HepG2 (cell line): ENCODE measurements at regions not wholly inside any gene's neighbourhood (a gene's known extent, or its start where the extent isn't known, plus 50 kb on each side); places are given as distances from the start of the nearest gene placed in this dataset.

ENCODE experiments used
- ATAC-seq: fragments of 200-7000 bp; cut with Tn5 transposase; 3 replicates; pipeline ENCODE4 v1.9.1; 2020; ENCODE audit warnings: mild to moderate bottlenecking, moderate library complexity
- BruUV-seq: library from RNA; stranded (reverse); fragments of 400-500 nt; replicated peaks from 2 replicates; lab custom pipeline; 2021; lab: Mats Ljungman, UMichigan
- CTCF ChIA-PET: fragments of 300-600 bp; formaldehyde crosslinking; extraction: SDS; loops from one replicate; lab custom pipeline; 2021; ENCODE audit warnings: low total read pairs, inconsistent platforms, low intra/inter-chr PET ratio; lab: Yijun Ruan, JAX
- POLR2A ChIA-PET: fragments of 350-600 bp; sonication (Branson Sonifier 250); formaldehyde crosslinking; loops from one replicate; lab custom pipeline; 2020; ENCODE audit warnings: antibody characterized with exemption, inconsistent platforms; lab: Yijun Ruan, JAX
- DNase-seq: peaks from one replicate; pipeline ENCODE4 v3.0.0-alpha.2; 2015; ENCODE audit warnings: low spot score
- FAIRE-seq: peaks from 3 replicates; lab custom pipeline; 2011; peaks lifted over from hg19 to GRCh38; lab: Jason Lieb, UNC
- H2AFZ ChIP-seq: one replicate; pipeline ENCODE4 v1.6.1; 2011; ENCODE audit warnings: low read length, inconsistent platforms
- H3K27ac ChIP-seq: fragments of 300-600 bp; 3 replicates; pipeline ENCODE4 v1.8.0; 2011; ENCODE audit warnings: mixed run types, mild to moderate bottlenecking, mixed read lengths, low read length, inconsistent platforms; ENCODE audit not compliant: insufficient read depth; ENCODE audit errors: extremely low read length
- H3K27me3 ChIP-seq, 2 experiments: fragments of 200-600 bp in 1 of 2; 2 replicates in 1 of 2; 3 replicates in 1 of 2; pipeline versions ENCODE4 v1.6.0 to v1.8.0; 2011; ENCODE audit warnings: low read length in 2 of 2, mild to moderate bottlenecking in 2 of 2, moderate library complexity in 2 of 2, inconsistent platforms in 1 of 2; ENCODE audit not compliant: insufficient read depth in 2 of 2, control insufficient read depth in 1 of 2
- H3K36me3 ChIP-seq, 2 experiments: fragments of 200-600 bp in 1 of 2; replicated peaks in 1 of 2; 2 replicates in 1 of 2; 3 replicates in 1 of 2; pipeline versions ENCODE4 v1.5.1 to v1.8.0; 2011; ENCODE audit warnings: low read length in 2 of 2, inconsistent platforms in 1 of 2; ENCODE audit not compliant: insufficient read depth in 2 of 2, control insufficient read depth in 1 of 2
- H3K4me1 ChIP-seq: 2 replicates; pipeline ENCODE4 v1.5.1; 2012; ENCODE audit warnings: low read length, inconsistent platforms; ENCODE audit not compliant: insufficient read depth
- H3K4me2 ChIP-seq: 2 replicates; pipeline ENCODE4 v1.6.0; 2011; ENCODE audit warnings: low read depth, low read length, inconsistent platforms
- H3K4me3 ChIP-seq, 3 experiments: fragments of 200-600 bp in 1 of 3; sonication (generic), shearing (Covaris generic) in 1 of 3; replicated peaks in 1 of 3; 2 replicates each; pipeline ENCODE4 v1.5.1; 2011 to 2016; ENCODE audit warnings: low read length in 3 of 3, inconsistent platforms in 2 of 3, low read depth in 2 of 3, mild to moderate bottlenecking in 2 of 3, control low read depth in 1 of 3, mixed read lengths in 1 of 3; ENCODE audit not compliant: insufficient read depth in 1 of 3
- H3K79me2 ChIP-seq: one replicate; pipeline ENCODE4 v1.6.1; 2011; ENCODE audit warnings: low read length, inconsistent platforms; ENCODE audit not compliant: insufficient read depth
- H3K9ac ChIP-seq: 2 replicates; pipeline ENCODE4 v1.6.0; 2011; ENCODE audit warnings: mild to moderate bottlenecking, low read depth, low read length, inconsistent platforms; ENCODE audit not compliant: insufficient read depth
- H3K9me3 ChIP-seq: 2 replicates; pipeline ENCODE4 v1.5.1; 2012; ENCODE audit warnings: mild to moderate bottlenecking, low read length
- H4K20me1 ChIP-seq: 2 replicates; pipeline ENCODE4 v1.6.0; 2011; ENCODE audit warnings: inconsistent platforms, mild to moderate bottlenecking, low read length, moderate library complexity; ENCODE audit not compliant: insufficient read depth
- AGO2 ChIP-seq: fragments of 200-400 bp; formaldehyde crosslinking; optimal IDR thresholded peaks from 2 replicates; pipeline ENCODE3; 2017; ENCODE audit warnings: mild to moderate bottlenecking, low read depth, low read length, moderate library complexity
- ARID3A ChIP-seq: IDR thresholded peaks from 2 replicates; pipeline ENCODE4 v1.6.1; 2012; ENCODE audit warnings: low read depth, low read length, improper control_type of control experiment
- CREB1 ChIP-seq, 2 experiments: fragments of 450-650 bp in 1 of 2; IDR thresholded peaks; 2 replicates each; pipeline ENCODE4 v1.6.1; 2016 to 2017; ENCODE audit warnings: control low read depth in 1 of 2, mild to moderate bottlenecking in 1 of 2, missing compliant biosample characterization in 1 of 2, missing genetic modification characterization in 1 of 2
- HDAC2 ChIP-seq: sonication (generic); formaldehyde crosslinking; IDR thresholded peaks from 2 replicates; pipeline ENCODE4 v1.4.0; 2020; ENCODE audit warnings: missing genetic modification reagents
- MED13 ChIP-seq: sonication (generic); formaldehyde crosslinking; IDR thresholded peaks from 2 replicates; pipeline ENCODE4 v1.5.0; 2020; ENCODE audit warnings: missing genetic modification reagents
- ZBTB46 ChIP-seq: sonication (generic); formaldehyde crosslinking; IDR thresholded peaks from 2 replicates; pipeline ENCODE4 v1.4.0; 2020; ENCODE audit warnings: mild to moderate bottlenecking, missing genetic modification reagents, borderline replicate concordance
- ZNF280B ChIP-seq: sonication (generic); formaldehyde crosslinking; IDR thresholded peaks from 2 replicates; pipeline ENCODE4 v1.5.0; 2020; ENCODE audit warnings: missing genetic modification reagents, mild to moderate bottlenecking, borderline replicate concordance
- ZNF281 ChIP-seq: sonication (generic); formaldehyde crosslinking; IDR thresholded peaks from 2 replicates; pipeline ENCODE4 v1.4.0; 2020; ENCODE audit warnings: missing genetic modification reagents, borderline replicate concordance
- WGBS: methylation state at CpG from one replicate; pipeline ENCODE4 v1.1.6; 2017; ENCODE audit warnings: low lambda C conversion rate; 5-methylcytosine and 5-hydroxymethylcytosine counted together
- in situ Hi-C: cut with HindIII; loops from 2 replicates; pipeline ENCODE4 v1.10.0; 2017; ENCODE audit warnings: low pct_unique_long_range_greater_than_20kb; ENCODE audit not compliant: extremely low pct_ligation_motif_present
- intact Hi-C: fragments of 100-400 bp; cut with micrococcal nuclease; formaldehyde crosslinking; loops from one replicate; pipeline ENCODE4 v1.10.0; 2022; ENCODE audit not compliant: unreplicated experiment

- H3K4me2 ChIP-seq: no peak overlapping the region
- BruUV-seq: no TSS peak
- CTCF ChIA-PET: no interaction called here
- peaks cover 13% of the 10 kb centered on the region; the same call in 1 of the 2 replicates for H3K9me3 ChIP-seq
- H3K9ac ChIP-seq: no peak overlapping the region
- in situ Hi-C loops: no loop called here
- no peaks in the 10 kb centered on the region for H3K79me2 ChIP-seq
- no peaks in the 10 kb centered on the region for H3K27me3 ChIP-seq
- no peak overlapping the region for H3K4me3 ChIP-seq
- POLR2A ChIA-PET: no interaction called here
- no peak overlapping the region for H3K27ac ChIP-seq
- FAIRE-seq (no peak), ATAC-seq (no peak), DNase-seq (no peak)
- 30% methylated on average over 4 of the region's 4 CpGs for WGBS
- intact Hi-C loops: no loop called here
- H3K4me1 ChIP-seq: no peaks in the 10 kb centered on the region
- no peaks in the 10 kb centered on the region for H3K36me3 ChIP-seq
- H4K20me1 ChIP-seq: no peaks in the 10 kb centered on the region
- H2AFZ ChIP-seq: no peak overlapping the region
- TF ChIP-seq MED13 (CRISPR knock-in tag) (no peak), ZNF281 (CRISPR knock-in tag) (no peak), CREB1 (IDR thresholded peaks at IDR 0.05) (no peak), CREB1 (CRISPR knock-in tag; IDR thresholded peaks at IDR 0.05) (no peak), HDAC2 (CRISPR knock-in tag) (no peak), ZNF280B (CRISPR knock-in tag) (no peak), ZBTB46 (no peak), ARID3A (no peak), AGO2 (no peak)
Measured at GRCh38 chr2:35185861-35186412, 1169.6 kb upstream of the CRIM1 start.
